IMR-90 (cell line): ENCODE measurements at regions not wholly inside any gene's neighbourhood (a gene's known extent, or its start where the extent isn't known, plus 50 kb on each side); places are given as distances from the start of the nearest gene placed in this dataset.

ENCODE experiments used
- CEBPB ChIP-seq: IDR thresholded peaks from 2 replicates; pipeline ENCODE4 v1.6.1; 2012; ENCODE audit warnings: low read depth, low read length, improper control_type of control experiment
- CTCF ChIP-seq: conservative IDR thresholded peaks from 2 replicates; pipeline ENCODE4 v1.5.1; 2012; ENCODE audit warnings: mild to moderate bottlenecking, low read depth, low read length, improper control_type of control experiment
- FOS ChIP-seq: fragments of 150-350 bp; IDR thresholded peaks from 2 replicates; pipeline ENCODE4 v1.6.1; 2016; ENCODE audit warnings: low read depth, low read length
- MAZ ChIP-seq: IDR thresholded peaks from 2 replicates; pipeline ENCODE4 v1.6.1; 2012; ENCODE audit warnings: low read depth, mild to moderate bottlenecking, low read length, improper control_type of control experiment, moderate library complexity, borderline replicate concordance
- RAD21 ChIP-seq: IDR thresholded peaks from 2 replicates; pipeline ENCODE4 v1.6.1; 2012; ENCODE audit warnings: low read length, improper control_type of control experiment
- SMC3 ChIP-seq: fragments of 150-350 bp; IDR thresholded peaks from 2 replicates; pipeline ENCODE4 v1.6.1; 2016; ENCODE audit warnings: low read depth, mild to moderate bottlenecking, antibody characterized with exemption, low read length, moderate library complexity

- no peak for TF ChIP-seq FOS
- TF ChIP-seq CTCF, result peak; percentile 67
- TF ChIP-seq RAD21, result peak; percentile 50
- no peak for TF ChIP-seq MAZ
- TF ChIP-seq SMC3, result peak; percentile 48
- no peak for TF ChIP-seq CEBPB
These were observed 66.7 kb downstream of the RPP21 start for GRCh38 chr6:30411515-30412207.
